RKO (cell line): ENCODE measurements at regions not wholly inside any gene's neighbourhood (a gene's known extent, or its start where the extent isn't known, plus 50 kb on each side); places are given as distances from the start of the nearest gene placed in this dataset.
A peak's percentile ranks its signal among the peaks of the same experiment; 100 is the strongest.
"Not testable (repeated sequence)": the region's sequence is repeated elsewhere in the genome, so short reads cannot be mapped to it uniquely, and the experiment has no call there.

ENCODE experiments used
- DNase-seq: peaks from one replicate; pipeline ENCODE4 v3.0.0-alpha.2; 2016; ENCODE audit warnings: low spot score

- DNase-seq: no peak
These were observed 115.3 kb upstream of the BMPER start for GRCh38 chr7:33789871-33790630.

- DNase-seq: no peak
These were observed 114.6 kb upstream of the BMPER start for GRCh38 chr7:33790746-33791145.

GRCh38 chr7:33792041-33792440, 113.3 kb upstream of the BMPER start:
- no peak for DNase-seq

GRCh38 chr7:33792547-33793105, 112.7 kb upstream of the BMPER start:
- DNase-seq: no peak

- no peak for DNase-seq
These were observed 111.7 kb upstream of the BMPER start for GRCh38 chr7:33793616-33794015.

GRCh38 chr7:33794419-33794818, 110.9 kb upstream of the BMPER start:
- no peak for DNase-seq

- DNase-seq: no peak
These were observed 110.4 kb upstream of the BMPER start for GRCh38 chr7:33794959-33795358.

- no peak for DNase-seq
These were observed 108.8 kb upstream of the BMPER start for GRCh38 chr7:33796538-33796937.

GRCh38 chr7:33797512-33797911, 107.8 kb upstream of the BMPER start:
- DNase-seq: not testable (repeated sequence)

- DNase-seq: no peak
These were observed 106.5 kb upstream of the BMPER start for GRCh38 chr7:33798686-33799325.

GRCh38 chr7:33799766-33800165, 105.6 kb upstream of the BMPER start:
- DNase-seq: no peak

GRCh38 chr7:33802600-33802999, 102.7 kb upstream of the BMPER start:
- DNase-seq: no peak

GRCh38 chr7:33804140-33804660, 101.1 kb upstream of the BMPER start:
- no peak for DNase-seq

GRCh38 chr7:33805630-33806233, 99.6 kb upstream of the BMPER start:
- no peak for DNase-seq

GRCh38 chr7:33806298-33807154, 98.8 kb upstream of the BMPER start:
- DNase-seq: no peak

- DNase-seq: no peak
These were observed 98.2 kb upstream of the BMPER start for GRCh38 chr7:33807155-33807530.

GRCh38 chr7:33807779-33808482, 97.4 kb upstream of the BMPER start:
- peak; percentile 36 for DNase-seq

- no peak for DNase-seq
These were observed 96.1 kb upstream of the BMPER start for GRCh38 chr7:33809228-33809627.

GRCh38 chr7:33810356-33810755, 95.0 kb upstream of the BMPER start:
- DNase-seq: no peak

- no peak for DNase-seq
These were observed 92.0 kb upstream of the BMPER start for GRCh38 chr7:33813331-33813730.

- no peak for DNase-seq
These were observed 90.9 kb upstream of the BMPER start for GRCh38 chr7:33814400-33814799.
